SK-N-SH (cell line): ENCODE measurements at regions not wholly inside any gene's neighbourhood (a gene's known extent, or its start where the extent isn't known, plus 50 kb on each side); places are given as distances from the start of the nearest gene placed in this dataset.

Source experiments
- CHD2 ChIP-seq: fragments of 150-350 bp; IDR thresholded peaks from 2 replicates; pipeline ENCODE4 v1.6.1; 2018; ENCODE audit warnings: low read length; ENCODE audit not compliant: partially characterized antibody
- EP300 ChIP-seq, 2 experiments: IDR thresholded peaks; 2 replicates each; pipeline versions ENCODE4 v1.4.0 to v1.6.1; 2012; ENCODE audit warnings: borderline replicate concordance in 1 of 2, low read depth in 1 of 2, low read length in 1 of 2
- JUND ChIP-seq: IDR thresholded peaks from 2 replicates; pipeline ENCODE4 v1.4.0; 2012
- MAX ChIP-seq: IDR thresholded peaks from 2 replicates; pipeline ENCODE4 v1.4.0; 2012; ENCODE audit warnings: low read depth
- POLR2AphosphoS5 ChIP-seq: IDR thresholded peaks from 2 replicates; pipeline ENCODE4 v1.6.1; 2012; ENCODE audit warnings: low read depth, low read length
- RCOR1 ChIP-seq: fragments of 150-350 bp; IDR thresholded peaks from 2 replicates; pipeline ENCODE4 v1.6.1; 2017; ENCODE audit warnings: antibody characterized with exemption, low read length
- RFX5 ChIP-seq: IDR thresholded peaks from 2 replicates; pipeline ENCODE4 v1.6.1; 2012; ENCODE audit warnings: mild to moderate bottlenecking, improper control_type of control experiment, low read length
- SMC3 ChIP-seq: IDR thresholded peaks from 2 replicates; pipeline ENCODE4 v1.6.1; 2012; ENCODE audit warnings: low read depth, low read length, improper control_type of control experiment
- TCF12 ChIP-seq: IDR thresholded peaks from 2 replicates; pipeline ENCODE4 v1.4.0; 2012
- TEAD4 ChIP-seq: IDR thresholded peaks from 2 replicates; pipeline ENCODE4 v1.4.0; 2012; ENCODE audit warnings: mild to moderate bottlenecking, borderline replicate concordance; ENCODE audit not compliant: insufficient read depth
- TF ChIP-seq, protein P1 (sequence below): fragments of 200-600 bp; sonication (generic); IDR thresholded peaks from 2 replicates; pipeline ENCODE4 v1.6.1; 2017; ENCODE audit warnings: antibody characterized with exemption, mild to moderate bottlenecking, moderate library complexity
- TF ChIP-seq, protein P2 (sequence below): IDR thresholded peaks from 2 replicates; pipeline ENCODE4 v1.6.1; 2012; ENCODE audit warnings: mild to moderate bottlenecking, low read depth, low read length, moderate library complexity

- TF ChIP-seq RCOR1 (no peak), CHD2 (no peak), SMC3 (no peak), POLR2AphosphoS5 (no peak), RFX5 (no peak), MAX (no peak), EP300 (IDR thresholded peaks at IDR 0.05; ENCODE audit: borderline replicate concordance in 1 of 2, low read depth in 1 of 2, low read length in 1 of 2) (no peak), TCF12 (no peak), JUND (no peak), TEAD4 (no peak)
- TF ChIP-seq, protein P1, sequence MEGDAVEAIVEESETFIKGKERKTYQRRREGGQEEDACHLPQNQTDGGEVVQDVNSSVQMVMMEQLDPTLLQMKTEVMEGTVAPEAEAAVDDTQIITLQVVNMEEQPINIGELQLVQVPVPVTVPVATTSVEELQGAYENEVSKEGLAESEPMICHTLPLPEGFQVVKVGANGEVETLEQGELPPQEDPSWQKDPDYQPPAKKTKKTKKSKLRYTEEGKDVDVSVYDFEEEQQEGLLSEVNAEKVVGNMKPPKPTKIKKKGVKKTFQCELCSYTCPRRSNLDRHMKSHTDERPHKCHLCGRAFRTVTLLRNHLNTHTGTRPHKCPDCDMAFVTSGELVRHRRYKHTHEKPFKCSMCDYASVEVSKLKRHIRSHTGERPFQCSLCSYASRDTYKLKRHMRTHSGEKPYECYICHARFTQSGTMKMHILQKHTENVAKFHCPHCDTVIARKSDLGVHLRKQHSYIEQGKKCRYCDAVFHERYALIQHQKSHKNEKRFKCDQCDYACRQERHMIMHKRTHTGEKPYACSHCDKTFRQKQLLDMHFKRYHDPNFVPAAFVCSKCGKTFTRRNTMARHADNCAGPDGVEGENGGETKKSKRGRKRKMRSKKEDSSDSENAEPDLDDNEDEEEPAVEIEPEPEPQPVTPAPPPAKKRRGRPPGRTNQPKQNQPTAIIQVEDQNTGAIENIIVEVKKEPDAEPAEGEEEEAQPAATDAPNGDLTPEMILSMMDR, result no peak
- TF ChIP-seq, protein P2, sequence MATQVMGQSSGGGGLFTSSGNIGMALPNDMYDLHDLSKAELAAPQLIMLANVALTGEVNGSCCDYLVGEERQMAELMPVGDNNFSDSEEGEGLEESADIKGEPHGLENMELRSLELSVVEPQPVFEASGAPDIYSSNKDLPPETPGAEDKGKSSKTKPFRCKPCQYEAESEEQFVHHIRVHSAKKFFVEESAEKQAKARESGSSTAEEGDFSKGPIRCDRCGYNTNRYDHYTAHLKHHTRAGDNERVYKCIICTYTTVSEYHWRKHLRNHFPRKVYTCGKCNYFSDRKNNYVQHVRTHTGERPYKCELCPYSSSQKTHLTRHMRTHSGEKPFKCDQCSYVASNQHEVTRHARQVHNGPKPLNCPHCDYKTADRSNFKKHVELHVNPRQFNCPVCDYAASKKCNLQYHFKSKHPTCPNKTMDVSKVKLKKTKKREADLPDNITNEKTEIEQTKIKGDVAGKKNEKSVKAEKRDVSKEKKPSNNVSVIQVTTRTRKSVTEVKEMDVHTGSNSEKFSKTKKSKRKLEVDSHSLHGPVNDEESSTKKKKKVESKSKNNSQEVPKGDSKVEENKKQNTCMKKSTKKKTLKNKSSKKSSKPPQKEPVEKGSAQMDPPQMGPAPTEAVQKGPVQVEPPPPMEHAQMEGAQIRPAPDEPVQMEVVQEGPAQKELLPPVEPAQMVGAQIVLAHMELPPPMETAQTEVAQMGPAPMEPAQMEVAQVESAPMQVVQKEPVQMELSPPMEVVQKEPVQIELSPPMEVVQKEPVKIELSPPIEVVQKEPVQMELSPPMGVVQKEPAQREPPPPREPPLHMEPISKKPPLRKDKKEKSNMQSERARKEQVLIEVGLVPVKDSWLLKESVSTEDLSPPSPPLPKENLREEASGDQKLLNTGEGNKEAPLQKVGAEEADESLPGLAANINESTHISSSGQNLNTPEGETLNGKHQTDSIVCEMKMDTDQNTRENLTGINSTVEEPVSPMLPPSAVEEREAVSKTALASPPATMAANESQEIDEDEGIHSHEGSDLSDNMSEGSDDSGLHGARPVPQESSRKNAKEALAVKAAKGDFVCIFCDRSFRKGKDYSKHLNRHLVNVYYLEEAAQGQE, result no peak
Measured at GRCh38 chr21:27678511-27678910, 711.6 kb upstream of the ADAMTS5 start.
